Stimulated activated CD4-positive, alpha-beta T cell treated with anti-CD3 and anti-CD28 coated beads, Interleukin-1b, Interleukin-23, amount 100 ng/mL, for 1 hour (primary cell): ENCODE measurements at regions not wholly inside any gene's neighbourhood (a gene's known extent, or its start where the extent isn't known, plus 50 kb on each side); places are given as distances from the start of the nearest gene placed in this dataset.
"Not testable (repeated sequence)": the region's sequence is repeated elsewhere in the genome, so short reads cannot be mapped to it uniquely, and the experiment has no call there.

Experiments
- DNase-seq, 2 donors: peaks; one replicate each; pipeline ENCODE4 v3.0.0-alpha.2; 2020; ENCODE audit warnings: low read depth in 2 of 2

DNA sequence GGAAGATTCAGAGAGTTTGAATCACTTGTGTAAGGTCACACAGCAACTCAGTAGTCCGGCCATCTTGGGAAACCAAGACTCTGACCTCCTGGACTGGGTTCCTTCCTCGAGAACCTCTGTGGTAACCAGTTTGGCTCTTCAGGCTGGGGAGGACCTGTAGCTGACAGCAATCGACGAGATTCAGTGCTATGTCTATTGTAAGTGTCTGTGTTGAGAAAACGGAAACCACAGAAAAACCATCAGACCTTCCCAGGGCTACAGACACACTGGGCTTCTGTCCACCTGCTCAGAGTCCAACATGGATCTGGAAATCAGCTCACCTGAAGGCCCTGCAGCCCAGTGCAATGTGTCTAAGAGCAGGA lies 403.7 kb downstream of the RPS24 start:
- DNase-seq: no peak

GRCh38 chr10:78437998-78438906 lies 404.6 kb downstream of the RPS24 start:
- DNase-seq: no peak

DNA sequence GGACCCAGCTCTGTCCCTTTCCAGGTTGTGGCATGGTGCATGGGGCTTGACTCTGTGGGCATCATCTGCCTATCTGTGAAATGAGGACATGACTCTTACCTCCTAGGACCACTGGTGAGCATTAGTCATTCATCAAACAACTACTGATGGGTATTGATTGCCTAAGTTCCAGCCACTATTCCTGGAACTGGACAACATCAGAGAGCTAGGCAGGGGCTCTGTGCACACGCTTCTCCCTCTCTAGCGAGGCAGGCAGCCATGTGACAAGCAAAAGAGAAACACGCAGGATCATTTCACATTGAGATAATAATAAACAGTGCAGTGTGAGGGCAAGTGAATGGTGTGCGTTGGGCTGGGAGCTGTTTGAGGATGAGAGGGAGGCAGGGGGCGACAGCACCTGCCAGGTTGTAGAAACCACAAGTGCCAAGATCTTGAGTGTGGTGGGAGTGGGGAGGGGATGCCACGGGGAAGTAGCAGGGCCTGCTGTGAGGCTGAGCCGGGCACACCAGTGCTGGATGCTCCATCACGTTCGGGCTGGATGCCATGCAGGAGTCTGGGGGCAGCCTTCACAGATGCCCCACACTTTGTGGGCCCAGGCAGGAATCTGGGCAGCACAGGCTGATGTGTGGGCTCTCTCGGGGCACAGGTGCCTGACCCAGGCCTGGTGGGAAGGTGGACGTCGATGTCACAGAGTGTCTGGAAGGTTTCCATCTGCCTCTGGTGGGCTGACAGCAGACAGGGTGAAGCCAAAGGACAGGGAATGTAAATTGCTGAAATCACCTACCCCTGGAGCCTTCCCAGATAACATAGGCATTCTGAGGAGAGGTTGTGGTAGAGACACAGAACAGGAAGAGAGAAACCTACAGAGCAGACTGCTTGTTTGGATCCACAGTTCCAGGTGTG lies 405.5 kb downstream of the RPS24 start:
- no peak for DNase-seq

- DNase-seq: no peak
These were observed 407.3 kb downstream of the RPS24 start for GRCh38 chr10:78441010-78441409.

DNA sequence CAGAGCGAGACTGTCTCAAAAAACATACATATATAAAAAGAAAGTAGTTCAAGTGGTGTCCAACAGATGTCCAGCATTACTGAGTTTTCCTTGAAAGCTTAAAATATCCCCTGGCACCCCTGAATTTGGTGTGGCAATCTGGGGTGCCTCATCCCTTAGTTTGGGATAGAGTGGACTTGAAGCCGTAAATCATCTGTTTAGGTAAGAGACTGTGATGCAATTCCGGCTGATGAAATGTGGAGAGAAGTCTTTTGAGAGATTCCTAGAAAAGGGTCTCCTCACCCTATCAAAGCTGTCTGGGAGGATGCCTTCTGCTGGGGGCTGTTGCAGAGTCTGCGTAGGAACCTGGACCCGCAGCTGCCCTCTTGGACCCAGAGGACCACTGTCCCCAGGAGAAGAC lies 408.0 kb downstream of the RPS24 start:
- DNase-seq: no peak

- no peak for DNase-seq
These were observed 409.3 kb downstream of the RPS24 start for GRCh38 chr10:78442836-78443550.

- DNase-seq: no peak
These were observed 410.4 kb downstream of the RPS24 start for GRCh38 chr10:78443900-78444571.

DNA sequence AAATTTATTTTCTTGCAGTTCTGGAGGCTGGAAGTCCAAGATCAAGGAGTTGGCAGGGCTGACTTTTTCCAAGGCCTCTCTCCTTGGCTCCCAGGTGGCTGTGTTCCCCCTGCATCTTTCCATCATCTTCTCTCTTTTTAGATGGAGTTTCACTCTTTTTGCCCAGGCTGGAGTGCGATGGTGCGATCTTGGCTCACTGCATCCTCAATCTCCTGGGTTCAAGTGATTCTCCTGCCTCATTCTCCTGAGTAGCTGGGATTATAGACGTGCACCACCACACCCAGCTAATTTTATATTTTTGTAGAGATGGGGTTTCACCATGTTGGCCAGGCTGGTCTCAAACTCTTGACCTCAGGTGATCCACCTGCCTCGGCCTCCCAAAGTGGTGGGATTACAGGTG lies 411.1 kb downstream of the RPS24 start:
- not testable (repeated sequence) for DNase-seq

GRCh38 chr10:78445308-78445707 lies 411.6 kb downstream of the RPS24 start:
- no peak for DNase-seq

GRCh38 chr10:78448470-78448869 lies 414.8 kb downstream of the RPS24 start:
- DNase-seq: no peak

DNA sequence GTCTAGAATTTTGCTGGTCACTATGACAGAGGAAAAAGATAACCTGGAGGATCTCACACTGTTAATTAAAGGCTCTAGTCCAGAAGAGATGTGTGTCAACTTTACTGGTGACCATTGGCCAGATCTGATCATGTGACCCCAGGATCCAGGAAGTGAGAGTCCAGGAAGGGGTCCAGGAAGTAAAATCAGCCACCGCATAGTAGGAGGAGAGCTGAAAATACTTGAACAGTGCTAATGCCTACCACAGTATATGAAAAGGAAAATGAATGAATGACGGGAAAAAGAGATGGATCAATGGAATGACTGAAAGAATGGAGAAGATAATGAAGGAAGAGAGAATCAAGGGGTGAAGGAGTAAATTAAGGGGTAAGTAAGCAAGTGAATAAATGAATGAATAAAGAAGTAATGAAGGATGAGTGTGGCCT lies 415.3 kb downstream of the RPS24 start:
- DNase-seq: no peak

DNA sequence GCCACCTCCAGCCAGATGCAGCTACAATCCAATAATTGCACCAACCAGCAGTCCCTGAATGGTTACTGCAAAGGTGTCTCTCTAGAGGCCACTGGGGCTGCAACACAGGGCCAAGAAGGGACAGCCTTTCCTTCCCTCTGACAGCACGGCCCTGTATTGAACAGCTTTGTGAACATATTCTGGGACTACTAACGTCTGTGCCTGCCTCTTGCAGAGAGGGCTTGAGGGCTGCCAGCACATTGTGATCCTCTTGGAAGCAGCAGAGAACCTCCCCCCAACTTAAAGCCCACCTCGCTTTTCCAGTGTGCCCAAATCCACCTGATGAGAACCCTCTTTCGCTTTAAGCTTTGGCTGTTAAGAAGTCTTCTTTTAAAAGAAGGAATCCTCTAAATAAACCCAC lies 415.9 kb downstream of the RPS24 start:
- DNase-seq: no peak

GRCh38 chr10:78450239-78450638 lies 416.6 kb downstream of the RPS24 start:
- DNase-seq: no peak

GRCh38 chr10:78450807-78451485 lies 417.3 kb downstream of the RPS24 start:
- DNase-seq: no peak

- no peak for DNase-seq
These were observed 417.9 kb downstream of the RPS24 start for GRCh38 chr10:78451592-78451991.

- no peak for DNase-seq
These were observed 420.5 kb downstream of the RPS24 start for GRCh38 chr10:78454123-78454645.

- no peak for DNase-seq
These were observed 421.6 kb downstream of the RPS24 start for GRCh38 chr10:78455236-78455635.

GRCh38 chr10:78455811-78456210 lies 422.1 kb downstream of the RPS24 start:
- DNase-seq: no peak

GRCh38 chr10:78456649-78457400 lies 423.2 kb downstream of the RPS24 start:
- no peak for DNase-seq
